A673 (cell line): ENCODE measurements at regions not wholly inside any gene's neighbourhood (a gene's known extent, or its start where the extent isn't known, plus 50 kb on each side); places are given as distances from the start of the nearest gene placed in this dataset.

Experiments used
- BruUV-seq: library from RNA; stranded (reverse); fragments of 400-500 nt; replicated peaks from 2 replicates; lab custom pipeline; 2021; lab: Mats Ljungman, UMichigan
- CTCF ChIA-PET: fragments of 300-600 bp; sonication (Branson Sonifier 250); formaldehyde crosslinking; loops from one replicate; lab custom pipeline; 2022; ENCODE audit warnings: antibody characterized with exemption; lab: Charles Lee
- POLR2A ChIA-PET: fragments of 300-600 bp; sonication (Branson Sonifier 250); formaldehyde crosslinking; loops from one replicate; lab custom pipeline; 2022; ENCODE audit warnings: antibody characterized with exemption; ENCODE audit not compliant: low non-redundant PET; lab: Charles Lee
- DNase-seq: peaks from one replicate; pipeline ENCODE4 v3.0.0-alpha.2; 2015; ENCODE audit warnings: low spot score
- H3K27ac ChIP-seq: fragments of 200-600 bp; sonication (generic); 2 replicates; pipeline ENCODE4 v1.5.1; 2016; ENCODE audit warnings: mixed run types, low read depth, mild to moderate bottlenecking, mixed read lengths, antibody characterized with exemption, low read length; ENCODE audit not compliant: poor library complexity, severe bottlenecking
- H3K27me3 ChIP-seq: fragments of 200-600 bp; sonication (generic); replicated peaks from 2 replicates; pipeline ENCODE4 v1.6.1; 2017; ENCODE audit warnings: mixed run types, low read depth, mild to moderate bottlenecking, mixed read lengths, antibody characterized with exemption, low read length; ENCODE audit not compliant: insufficient read depth, poor library complexity
- H3K36me3 ChIP-seq: fragments of 200-600 bp; sonication (generic); 2 replicates; pipeline ENCODE4 v1.6.1; 2016; ENCODE audit warnings: mixed run types, mild to moderate bottlenecking, mixed read lengths, antibody characterized with exemption, low read length; ENCODE audit not compliant: insufficient read depth, poor library complexity, severe bottlenecking
- H3K4me1 ChIP-seq: fragments of 200-600 bp; sonication (generic); 2 replicates; pipeline ENCODE4 v1.6.1; 2017; ENCODE audit warnings: mixed run types, mild to moderate bottlenecking, mixed read lengths, antibody characterized with exemption, low read length; ENCODE audit not compliant: insufficient read depth, poor library complexity, severe bottlenecking
- H3K4me3 ChIP-seq: fragments of 200-600 bp; sonication (generic); 2 replicates; pipeline ENCODE4 v1.5.1; 2016; ENCODE audit warnings: low read depth, mixed run types, mild to moderate bottlenecking, mixed read lengths, low read length; ENCODE audit not compliant: poor library complexity, severe bottlenecking
- H3K9me3 ChIP-seq: fragments of 200-600 bp; sonication (generic); 2 replicates; pipeline ENCODE4 v1.6.1; 2016; ENCODE audit warnings: mixed run types, low read depth, mild to moderate bottlenecking, mixed read lengths, antibody characterized with exemption, low read length; ENCODE audit not compliant: poor library complexity, severe bottlenecking
- CTCF ChIP-seq: fragments of 300-800, 200-600 bp; sonication (generic); conservative IDR thresholded peaks from 2 replicates; pipeline ENCODE4 v1.5.1; 2017; ENCODE audit warnings: low read depth, mild to moderate bottlenecking, antibody characterized with exemption, low read length, moderate library complexity, mixed read lengths
- EZH2 ChIP-seq: fragments of 200-600 bp; sonication (generic); IDR thresholded peaks from 2 replicates; pipeline ENCODE4 v1.6.1; 2017; ENCODE audit warnings: borderline replicate concordance, low read depth, mild to moderate bottlenecking, mixed read lengths, antibody characterized with exemption, low read length; ENCODE audit not compliant: poor library complexity, severe bottlenecking
- intact Hi-C: fragments of 100-400 bp; cut with micrococcal nuclease; formaldehyde crosslinking; loops from one replicate; pipeline ENCODE4 v1.10.0; 2022; ENCODE audit not compliant: unreplicated experiment

GRCh38 chr1:56189454-56189853, 389.9 kb downstream of the PLPP3 start:
- CTCF ChIA-PET: no interaction called here
- TF ChIP-seq CTCF (no peak), EZH2 (no peak)
- H3K4me3 ChIP-seq: no peak overlapping the region
- H3K4me1 ChIP-seq: no peaks in the 10 kb centered on the region
- POLR2A ChIA-PET: no interaction called here
- H3K27me3 ChIP-seq: no peaks in the 10 kb centered on the region
- intact Hi-C loops: no loop called here
- H3K36me3 ChIP-seq: no peaks in the 10 kb centered on the region
- DNase-seq: no peak
- no TSS peak for BruUV-seq
- no peaks in the 10 kb centered on the region for H3K9me3 ChIP-seq
- no peak overlapping the region for H3K27ac ChIP-seq

DNA sequence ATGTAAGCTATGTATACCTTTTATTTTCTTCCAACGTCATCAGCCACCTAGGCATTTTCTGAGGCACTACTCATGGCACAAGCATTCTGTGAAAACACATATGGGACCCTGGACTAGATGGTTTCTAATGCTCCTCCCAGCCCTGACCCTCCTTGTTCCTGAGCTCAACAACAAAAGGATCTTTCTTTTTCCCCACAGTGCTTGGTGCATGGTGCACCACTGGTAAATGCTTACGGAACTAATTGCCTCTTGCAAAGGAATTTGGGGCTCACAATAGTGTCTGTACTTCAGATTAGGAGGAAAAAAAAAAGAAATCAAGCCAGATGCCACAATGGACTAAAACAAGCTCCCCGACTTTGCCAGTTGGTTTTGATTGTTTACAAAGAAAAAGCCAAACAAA, 390.5 kb downstream of the PLPP3 start:
- Histone ChIP-seq H3K9me3 (no peaks in the 10 kb centered on the region), H3K36me3 (no peaks in the 10 kb centered on the region), H3K4me1 (no peaks in the 10 kb centered on the region), H3K27me3 (no peaks in the 10 kb centered on the region), H3K4me3 (no peak overlapping the region), H3K27ac (no peak overlapping the region)
- POLR2A ChIA-PET: no interaction called here
- CTCF ChIA-PET: no interaction called here
- TF ChIP-seq EZH2 (no peak), CTCF (no peak)
- DNase-seq: no peak
- BruUV-seq: no TSS peak
- intact Hi-C loops: no loop called here

GRCh38 chr1:56188221-56188620, 391.1 kb downstream of the PLPP3 start:
- H3K9me3 ChIP-seq: no peaks in the 10 kb centered on the region
- intact Hi-C loops: no loop called here
- no peaks in the 10 kb centered on the region for H3K27me3 ChIP-seq
- TF ChIP-seq EZH2 (no peak), CTCF (no peak)
- no peaks in the 10 kb centered on the region for H3K36me3 ChIP-seq
- no peaks in the 10 kb centered on the region for H3K4me1 ChIP-seq
- no peak for DNase-seq
- ChIA-PET CTCF (no interaction called here), POLR2A (no interaction called here)
- H3K4me3 ChIP-seq: no peak overlapping the region
- H3K27ac ChIP-seq: no peak overlapping the region
- BruUV-seq: no TSS peak
